ENCODE measurements at regions not wholly inside any gene's neighbourhood (a gene's known extent, or its start where the extent isn't known, plus 50 kb on each side); places are given as distances from the start of the nearest gene placed in this dataset.
"Not testable (repeated sequence)": the region's sequence is repeated elsewhere in the genome, so short reads cannot be mapped to it uniquely, and the experiment has no call there.

- Histone ChIP-seq H3K36me3 (ENCODE audit: control insufficient read depth, insufficient read depth, low read length) (no peaks in the 10 kb centered on the region), H3K27me3 (ENCODE audit: control insufficient read depth, insufficient read depth, low read length) (no peaks in the 10 kb centered on the region), H3K27ac (ENCODE audit: low read length) (no peak overlapping the region), H3K9me3 (ENCODE audit: control insufficient read depth, low read depth, low read length) (no peaks in the 10 kb centered on the region), H3K4me1 (ENCODE audit: control insufficient read depth, insufficient read depth, low read length) (no peaks in the 10 kb centered on the region), H3K4me3 (ENCODE audit: low read length) (no peak overlapping the region)
- no peak for DNase-seq
- WGBS (ENCODE audit: insufficient coverage, low lambda C conversion rate): no CpG with 5 or more reads among the region's 3 CpGs
These were observed 404.9 kb upstream of the TENM3 start for GRCh38 chr4:181838253-181838652.

GRCh38 chr4:181843797-181844196, 399.4 kb upstream of the TENM3 start:
- not testable (repeated sequence) for H3K9me3 ChIP-seq (ENCODE audit: control insufficient read depth, low read depth, low read length); H3K36me3 ChIP-seq (ENCODE audit: control insufficient read depth, insufficient read depth, low read length); H3K27ac ChIP-seq (ENCODE audit: low read length); H3K4me1 ChIP-seq (ENCODE audit: control insufficient read depth, insufficient read depth, low read length); H3K27me3 ChIP-seq (ENCODE audit: control insufficient read depth, insufficient read depth, low read length); DNase-seq; H3K4me3 ChIP-seq (ENCODE audit: low read length)
- WGBS (ENCODE audit: insufficient coverage, low lambda C conversion rate): 80% methylated on average over 1 of the region's 14 CpGs

GRCh38 chr4:181845617-181846016, 397.6 kb upstream of the TENM3 start:
- Histone ChIP-seq H3K4me3 (ENCODE audit: low read length) (no peak overlapping the region), H3K4me1 (ENCODE audit: control insufficient read depth, insufficient read depth, low read length) (no peaks in the 10 kb centered on the region), H3K27me3 (ENCODE audit: control insufficient read depth, insufficient read depth, low read length) (no peaks in the 10 kb centered on the region), H3K9me3 (ENCODE audit: control insufficient read depth, low read depth, low read length) (no peaks in the 10 kb centered on the region), H3K36me3 (ENCODE audit: control insufficient read depth, insufficient read depth, low read length) (no peaks in the 10 kb centered on the region), H3K27ac (ENCODE audit: low read length) (no peak overlapping the region)
- 100% methylated on average over 1 of the region's 3 CpGs for WGBS (ENCODE audit: insufficient coverage, low lambda C conversion rate)
- no peak for DNase-seq

GRCh38 chr4:181846934-181847333, 396.3 kb upstream of the TENM3 start:
- no peaks in the 10 kb centered on the region for H3K27me3 ChIP-seq (ENCODE audit: control insufficient read depth, insufficient read depth, low read length)
- H3K36me3 ChIP-seq (ENCODE audit: control insufficient read depth, insufficient read depth, low read length): no peaks in the 10 kb centered on the region
- H3K4me3 ChIP-seq (ENCODE audit: low read length): no peak overlapping the region
- no peak for DNase-seq
- 83% methylated on average over 1 of the region's 4 CpGs for WGBS (ENCODE audit: insufficient coverage, low lambda C conversion rate)
- H3K9me3 ChIP-seq (ENCODE audit: control insufficient read depth, low read depth, low read length): no peaks in the 10 kb centered on the region
- H3K4me1 ChIP-seq (ENCODE audit: control insufficient read depth, insufficient read depth, low read length): no peaks in the 10 kb centered on the region
- no peak overlapping the region for H3K27ac ChIP-seq (ENCODE audit: low read length)

- DNase-seq: no peak
- H3K36me3 ChIP-seq (ENCODE audit: control insufficient read depth, insufficient read depth, low read length): no peaks in the 10 kb centered on the region
- H3K27ac ChIP-seq (ENCODE audit: low read length): no peak overlapping the region
- no peaks in the 10 kb centered on the region for H3K4me1 ChIP-seq (ENCODE audit: control insufficient read depth, insufficient read depth, low read length)
- 100% methylated on average over 1 of the region's 6 CpGs for WGBS (ENCODE audit: insufficient coverage, low lambda C conversion rate)
- H3K9me3 ChIP-seq (ENCODE audit: control insufficient read depth, low read depth, low read length): no peaks in the 10 kb centered on the region
- H3K4me3 ChIP-seq (ENCODE audit: low read length): no peak overlapping the region
- H3K27me3 ChIP-seq (ENCODE audit: control insufficient read depth, insufficient read depth, low read length): no peaks in the 10 kb centered on the region
These were observed 394.8 kb upstream of the TENM3 start for GRCh38 chr4:181848357-181848756.

GRCh38 chr4:181849472-181849871, 393.7 kb upstream of the TENM3 start:
- H3K27me3 ChIP-seq (ENCODE audit: control insufficient read depth, insufficient read depth, low read length): no peaks in the 10 kb centered on the region
- WGBS (ENCODE audit: insufficient coverage, low lambda C conversion rate): no CpG with 5 or more reads among the region's 2 CpGs

GRCh38 chr4:181853881-181854511, 389.2 kb upstream of the TENM3 start:
- WGBS (ENCODE audit: insufficient coverage, low lambda C conversion rate): 89% methylated on average over 3 of the region's 6 CpGs
- Histone ChIP-seq H3K36me3 (ENCODE audit: control insufficient read depth, insufficient read depth, low read length) (no peaks in the 10 kb centered on the region), H3K4me1 (ENCODE audit: control insufficient read depth, insufficient read depth, low read length) (no peaks in the 10 kb centered on the region), H3K27ac (ENCODE audit: low read length) (no peak overlapping the region), H3K27me3 (ENCODE audit: control insufficient read depth, insufficient read depth, low read length) (no peaks in the 10 kb centered on the region), H3K4me3 (ENCODE audit: low read length) (no peak overlapping the region), H3K9me3 (ENCODE audit: control insufficient read depth, low read depth, low read length) (no peaks in the 10 kb centered on the region)
- no peak for DNase-seq

More at GRCh38 chr4:181849472-181849871, 393.7 kb upstream of the TENM3 start:
- Histone ChIP-seq H3K27ac (ENCODE audit: low read length) (no peak overlapping the region), H3K4me3 (ENCODE audit: low read length) (no peak overlapping the region), H3K4me1 (ENCODE audit: control insufficient read depth, insufficient read depth, low read length) (no peaks in the 10 kb centered on the region), H3K9me3 (ENCODE audit: control insufficient read depth, low read depth, low read length) (no peaks in the 10 kb centered on the region), H3K36me3 (ENCODE audit: control insufficient read depth, insufficient read depth, low read length) (no peaks in the 10 kb centered on the region)
- no peak for DNase-seq

- Histone ChIP-seq H3K9me3 (ENCODE audit: control insufficient read depth, low read depth, low read length) (no peaks in the 10 kb centered on the region), H3K4me1 (ENCODE audit: control insufficient read depth, insufficient read depth, low read length) (no peaks in the 10 kb centered on the region), H3K27me3 (ENCODE audit: control insufficient read depth, insufficient read depth, low read length) (no peaks in the 10 kb centered on the region), H3K36me3 (ENCODE audit: control insufficient read depth, insufficient read depth, low read length) (no peaks in the 10 kb centered on the region), H3K4me3 (ENCODE audit: low read length) (no peak overlapping the region), H3K27ac (ENCODE audit: low read length) (no peak overlapping the region)
- no CpG with 5 or more reads among the region's 1 CpG for WGBS (ENCODE audit: insufficient coverage, low lambda C conversion rate)
- DNase-seq: no peak
These were observed 387.9 kb upstream of the TENM3 start for GRCh38 chr4:181855307-181855706.

GRCh38 chr4:181857471-181857870, 385.7 kb upstream of the TENM3 start:
- WGBS (ENCODE audit: insufficient coverage, low lambda C conversion rate): no CpG with 5 or more reads among the region's 1 CpG
- not testable (repeated sequence) for DNase-seq; H3K4me1 ChIP-seq (ENCODE audit: control insufficient read depth, insufficient read depth, low read length); H3K27ac ChIP-seq (ENCODE audit: low read length); H3K27me3 ChIP-seq (ENCODE audit: control insufficient read depth, insufficient read depth, low read length); H3K4me3 ChIP-seq (ENCODE audit: low read length); H3K36me3 ChIP-seq (ENCODE audit: control insufficient read depth, insufficient read depth, low read length); H3K9me3 ChIP-seq (ENCODE audit: control insufficient read depth, low read depth, low read length)

- no peaks in the 10 kb centered on the region for H3K9me3 ChIP-seq (ENCODE audit: control insufficient read depth, low read depth, low read length)
- no peak for DNase-seq
- H3K4me3 ChIP-seq (ENCODE audit: low read length): no peak overlapping the region
- H3K27ac ChIP-seq (ENCODE audit: low read length): no peak overlapping the region
- H3K4me1 ChIP-seq (ENCODE audit: control insufficient read depth, insufficient read depth, low read length): no peaks in the 10 kb centered on the region
- no CpG with 5 or more reads among the region's 4 CpGs for WGBS (ENCODE audit: insufficient coverage, low lambda C conversion rate)
- no peaks in the 10 kb centered on the region for H3K27me3 ChIP-seq (ENCODE audit: control insufficient read depth, insufficient read depth, low read length)
- H3K36me3 ChIP-seq (ENCODE audit: control insufficient read depth, insufficient read depth, low read length): no peaks in the 10 kb centered on the region
These were observed 384.5 kb upstream of the TENM3 start for GRCh38 chr4:181858741-181859140.

GRCh38 chr4:181859439-181859838, 383.8 kb upstream of the TENM3 start:
- Histone ChIP-seq H3K27me3 (ENCODE audit: control insufficient read depth, insufficient read depth, low read length) (no peaks in the 10 kb centered on the region), H3K36me3 (ENCODE audit: control insufficient read depth, insufficient read depth, low read length) (no peaks in the 10 kb centered on the region), H3K4me3 (ENCODE audit: low read length) (no peak overlapping the region), H3K9me3 (ENCODE audit: control insufficient read depth, low read depth, low read length) (no peaks in the 10 kb centered on the region), H3K27ac (ENCODE audit: low read length) (no peak overlapping the region), H3K4me1 (ENCODE audit: control insufficient read depth, insufficient read depth, low read length) (no peaks in the 10 kb centered on the region)
- WGBS (ENCODE audit: insufficient coverage, low lambda C conversion rate): 100% methylated on average over 2 of the region's 2 CpGs
- DNase-seq: no peak
